Cardiac septum (tissue), 1 donor: ENCODE measurements at regions not wholly inside any gene's neighbourhood (a gene's known extent, or its start where the extent isn't known, plus 50 kb on each side); places are given as distances from the start of the nearest gene placed in this dataset.

Experiments
- DNase-seq: peaks from one replicate; pipeline ENCODE4 v3.0.0-alpha.2; 2020; ENCODE audit warnings: low spot score
- intact Hi-C: fragments of 100-400 bp; cut with DNase I; formaldehyde crosslinking; loops from one replicate; pipeline ENCODE4 v1.14.0; 2022
- donor health status: DM: no; HTN: no; CAD: no.

- no peak for DNase-seq
- intact Hi-C loops, result no loop called here
Measured at GRCh38 chr20:60123096-60123495, 164.9 kb downstream of the CDH26 start.

- DNase-seq, result no peak
- intact Hi-C loops, result no loop called here
Measured at GRCh38 chr20:60123652-60124051, 165.4 kb downstream of the CDH26 start.

- intact Hi-C loops, result no loop called here
Measured at GRCh38 chr20:60124776-60125381, 166.7 kb downstream of the CDH26 start.

GRCh38 chr20:60125513-60125912 is 167.3 kb downstream of the CDH26 start:
- DNase-seq, result no peak
- intact Hi-C loops, result no loop called here

More at GRCh38 chr20:60124776-60125381, 166.7 kb downstream of the CDH26 start:
- DNase-seq, result no peak

GRCh38 chr20:60126975-60127374 is 168.8 kb downstream of the CDH26 start:
- intact Hi-C loops, result no loop called here
- no peak for DNase-seq

GRCh38 chr20:60131375-60131774 is 173.2 kb downstream of the CDH26 start:
- intact Hi-C loops, result no loop called here
- DNase-seq, result no peak

- intact Hi-C loops, result no loop called here
- no peak for DNase-seq
Measured at GRCh38 chr20:60132162-60132826, 174.1 kb downstream of the CDH26 start.

GRCh38 chr20:60132827-60133670 is 174.8 kb downstream of the CDH26 start:
- intact Hi-C loops, result no loop called here
- no peak for DNase-seq

- intact Hi-C loops, result loop anchor here (5.0 kb wide), 1 partner anchor 72 kb away; no protein-coding TSS in a partner anchor
- DNase-seq, result no peak
Measured at GRCh38 chr20:60135276-60135675, 177.1 kb downstream of the CDH26 start.

GRCh38 chr20:60136645-60137401 is 178.6 kb downstream of the CDH26 start:
- intact Hi-C loops, result loop anchor here (5.0 kb wide), 1 partner anchor 70 kb away; no protein-coding TSS in a partner anchor
- DNase-seq, result no peak

- DNase-seq, result no peak
- intact Hi-C loops, result loop anchor here (5.0 kb wide), 1 partner anchor 70 kb away; no protein-coding TSS in a partner anchor
Measured at GRCh38 chr20:60137657-60138245, 179.5 kb downstream of the CDH26 start.

GRCh38 chr20:60138256-60139220 is 180.3 kb downstream of the CDH26 start:
- intact Hi-C loops, result loop anchor here (5.0 kb wide), 1 partner anchor 69 kb away; no protein-coding TSS in a partner anchor
- peak; percentile 84 for DNase-seq

- no peak for DNase-seq
- intact Hi-C loops, result loop anchor here (5.0 kb wide), 1 partner anchor 67 kb away; no protein-coding TSS in a partner anchor
Measured at GRCh38 chr20:60139663-60140446, 181.6 kb downstream of the CDH26 start.

GRCh38 chr20:60142587-60142986 is 184.4 kb downstream of the CDH26 start:
- intact Hi-C loops, result no loop called here
- DNase-seq, result no peak

- intact Hi-C loops, result no loop called here
- no peak for DNase-seq
Measured at GRCh38 chr20:60143261-60143842, 185.1 kb downstream of the CDH26 start.

GRCh38 chr20:60144404-60144803 is 186.2 kb downstream of the CDH26 start:
- intact Hi-C loops, result no loop called here
- no peak for DNase-seq

- intact Hi-C loops, result no loop called here
- no peak for DNase-seq
Measured at GRCh38 chr20:60144974-60145527, 186.8 kb downstream of the CDH26 start.
